ENCODE measurements at regions not wholly inside any gene's neighbourhood (a gene's known extent, or its start where the extent isn't known, plus 50 kb on each side); places are given as distances from the start of the nearest gene placed in this dataset.
"Not testable (repeated sequence)": the region's sequence is repeated elsewhere in the genome, so short reads cannot be mapped to it uniquely, and the experiment has no call there.

DNA sequence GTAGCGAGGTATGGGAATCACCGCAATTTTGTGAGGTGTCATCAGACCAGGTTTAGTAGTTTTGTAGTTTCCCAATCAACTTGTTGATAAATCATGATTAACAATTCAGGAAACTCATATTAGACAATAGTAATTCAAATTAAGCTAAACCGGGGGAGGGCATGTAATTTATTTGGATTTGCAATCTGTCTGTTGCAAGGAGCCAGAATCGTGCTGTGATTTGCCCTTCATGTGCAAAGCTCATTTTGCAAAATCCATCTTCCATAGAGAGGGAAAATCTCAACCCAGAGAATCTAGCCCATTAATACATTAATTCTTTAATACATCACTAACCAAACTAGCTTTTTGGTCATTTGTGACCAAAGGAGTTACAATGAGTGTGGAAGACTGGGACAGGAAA lies 164.7 kb upstream of the TRPM3 start:
- in situ Hi-C loops (cut with HindIII; ENCODE audit: low sequenced_read_pairs), result no loop called here

DNA sequence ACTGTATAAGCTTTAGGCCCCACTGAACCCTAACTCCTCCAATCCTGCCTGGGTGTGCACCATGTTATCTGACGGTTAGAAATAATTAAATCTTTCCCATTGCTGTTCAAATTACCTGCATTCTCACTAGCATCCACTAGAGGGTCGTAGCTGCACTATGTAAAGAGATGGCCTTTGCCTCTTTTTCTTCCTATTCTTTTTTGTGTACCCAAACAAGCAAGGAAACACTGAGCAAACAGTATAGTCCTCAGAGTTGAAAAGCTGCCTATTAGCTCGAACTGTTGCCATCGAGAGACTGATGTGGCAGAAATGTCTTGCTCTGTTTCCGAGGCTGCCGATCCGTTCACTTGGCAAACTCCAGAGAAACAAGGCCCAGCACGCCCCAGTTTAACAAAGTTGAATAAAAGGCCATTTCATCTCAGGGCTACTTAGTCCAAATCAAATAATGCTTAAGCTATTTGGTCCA lies 163.8 kb upstream of the TRPM3 start:
- in situ Hi-C loops (cut with HindIII; ENCODE audit: low sequenced_read_pairs), result no loop called here

DNA sequence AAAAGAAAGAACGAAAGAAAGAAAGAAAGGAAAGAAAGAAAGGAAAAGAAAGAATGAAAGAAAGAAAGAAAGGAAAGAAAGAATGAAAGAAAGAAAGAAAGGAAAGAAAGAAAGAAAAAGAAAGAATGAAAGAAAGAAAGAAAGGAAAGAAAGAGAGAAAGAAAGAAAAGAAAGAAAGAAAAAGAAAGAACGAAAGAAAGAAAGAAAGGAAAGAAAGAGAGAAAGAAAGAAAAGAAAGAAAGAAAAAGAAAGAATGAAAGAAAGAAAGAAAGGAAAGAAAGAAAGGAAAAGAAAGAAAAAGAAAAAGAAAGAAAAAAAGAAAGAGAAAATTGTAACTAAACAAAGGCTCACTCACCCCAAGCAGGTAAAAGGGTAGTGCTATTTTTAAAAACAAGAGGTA lies 160.7 kb upstream of the TRPM3 start:
- in situ Hi-C loops (cut with HindIII; ENCODE audit: low sequenced_read_pairs), result not testable (repeated sequence)

DNA sequence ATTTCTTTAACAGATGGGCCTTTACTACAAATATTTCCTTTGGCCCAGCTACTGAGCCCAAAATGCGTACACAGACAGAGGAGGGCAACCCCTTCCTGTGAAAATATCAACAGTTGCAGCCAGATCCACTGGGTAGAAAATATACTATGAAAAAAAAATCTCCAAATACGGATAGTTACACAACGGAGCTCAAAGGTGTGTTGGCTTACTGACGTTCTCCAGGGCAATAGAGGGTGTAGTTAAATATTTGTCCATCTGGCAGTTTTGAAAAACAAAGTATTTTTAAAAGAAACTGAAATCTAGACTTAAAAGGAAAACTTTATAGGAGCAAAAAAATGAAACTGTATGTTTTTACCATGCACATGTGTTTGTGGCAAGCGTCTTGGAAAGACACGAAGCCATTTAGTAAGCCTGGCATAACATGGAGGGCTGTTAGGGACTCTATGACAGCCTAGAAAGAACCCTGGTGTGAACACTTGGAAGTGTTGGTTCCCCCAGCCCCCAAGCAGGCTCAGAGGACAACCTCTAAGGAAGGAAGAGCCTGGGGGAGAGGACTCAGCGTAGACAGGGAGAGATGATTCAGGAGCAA lies 157.8 kb upstream of the TRPM3 start:
- in situ Hi-C loops (cut with HindIII; ENCODE audit: low sequenced_read_pairs), result no loop called here

DNA sequence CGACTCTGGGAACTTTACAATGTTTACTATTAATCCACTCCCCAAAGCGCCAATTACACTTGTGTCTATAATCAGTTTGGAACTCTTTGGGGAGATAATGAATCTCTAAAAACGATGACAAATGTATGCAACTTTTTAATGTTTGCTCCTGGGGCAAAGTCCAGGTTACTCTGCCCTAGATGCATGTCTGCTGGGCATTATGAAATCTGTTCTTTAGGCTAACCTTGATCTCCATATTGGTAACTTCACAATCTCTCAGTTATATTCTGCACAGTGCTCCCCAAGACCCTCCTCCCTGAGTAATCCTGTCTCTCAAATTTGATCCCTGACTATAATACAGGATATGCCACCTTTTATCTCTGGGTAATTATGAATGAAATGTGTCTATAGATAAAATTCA lies 152.2 kb upstream of the TRPM3 start:
- in situ Hi-C loops (cut with HindIII; ENCODE audit: low sequenced_read_pairs), result loop anchor here (25.0 kb wide), 1 partner anchor 636 kb away; no protein-coding TSS in a partner anchor

DNA sequence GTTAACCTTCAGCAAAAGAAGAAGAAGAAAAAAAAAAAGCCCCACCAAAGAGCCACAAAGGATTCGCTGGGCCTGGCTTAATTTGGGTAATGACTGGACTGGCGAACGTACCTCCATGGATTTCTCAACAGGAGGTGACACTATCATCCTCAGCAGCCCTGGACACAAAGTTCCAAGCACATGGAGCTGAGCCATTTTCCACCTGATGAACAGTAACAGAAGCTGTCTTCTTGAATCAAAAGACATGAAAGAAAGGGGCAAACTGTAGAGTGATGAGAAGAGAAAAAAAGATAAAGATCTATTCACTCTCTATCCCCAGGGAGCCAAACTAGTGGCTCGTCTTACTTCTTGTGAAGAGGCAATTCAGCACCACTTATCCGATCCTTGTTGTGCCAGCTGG lies 150.2 kb upstream of the TRPM3 start:
- in situ Hi-C loops (cut with HindIII; ENCODE audit: low sequenced_read_pairs), result loop anchor here (25.0 kb wide), 1 partner anchor 634 kb away; no protein-coding TSS in a partner anchor

DNA sequence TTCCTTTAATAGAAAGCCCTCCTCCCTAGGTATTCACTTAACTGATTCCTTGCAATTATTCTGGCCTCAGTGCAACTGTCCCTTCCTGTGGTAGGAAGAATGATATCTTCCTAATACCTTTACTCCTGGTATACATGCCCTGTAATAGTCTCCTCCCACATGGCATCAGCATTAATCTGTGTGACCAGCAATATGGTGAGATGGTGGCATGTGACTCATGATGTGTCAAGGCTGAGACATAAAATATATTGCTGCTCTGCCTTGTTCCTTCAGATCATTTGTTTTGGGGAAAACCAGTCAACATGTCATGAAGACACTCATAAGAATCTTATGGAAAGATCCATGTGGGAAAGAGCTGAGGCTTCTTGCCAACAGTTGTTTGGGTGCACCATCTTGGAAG lies 149.1 kb upstream of the TRPM3 start:
- in situ Hi-C loops (cut with HindIII; ENCODE audit: low sequenced_read_pairs), result loop anchor here (25.0 kb wide), 1 partner anchor 633 kb away; no protein-coding TSS in a partner anchor

DNA sequence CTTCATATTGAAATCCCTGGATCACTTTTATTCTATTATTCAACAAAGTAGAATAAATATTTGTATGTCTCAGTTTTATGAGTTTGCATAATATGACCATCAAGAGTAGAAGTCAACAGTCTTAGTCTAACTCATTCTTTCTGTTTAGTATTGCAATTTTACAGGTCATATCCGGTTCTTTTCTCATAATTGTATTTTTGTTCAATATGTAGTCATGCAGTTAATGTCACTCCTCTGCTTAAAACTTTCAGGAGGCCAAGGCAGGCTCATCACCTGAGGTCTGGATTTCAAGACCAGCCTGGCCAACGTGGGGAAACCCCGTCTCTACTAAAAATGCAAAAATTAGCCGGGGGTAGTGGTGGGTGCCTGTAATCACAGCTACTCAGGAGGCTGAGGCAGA lies 148.4 kb upstream of the TRPM3 start:
- in situ Hi-C loops (cut with HindIII; ENCODE audit: low sequenced_read_pairs), result loop anchor here (25.0 kb wide), 1 partner anchor 633 kb away; no protein-coding TSS in a partner anchor

DNA sequence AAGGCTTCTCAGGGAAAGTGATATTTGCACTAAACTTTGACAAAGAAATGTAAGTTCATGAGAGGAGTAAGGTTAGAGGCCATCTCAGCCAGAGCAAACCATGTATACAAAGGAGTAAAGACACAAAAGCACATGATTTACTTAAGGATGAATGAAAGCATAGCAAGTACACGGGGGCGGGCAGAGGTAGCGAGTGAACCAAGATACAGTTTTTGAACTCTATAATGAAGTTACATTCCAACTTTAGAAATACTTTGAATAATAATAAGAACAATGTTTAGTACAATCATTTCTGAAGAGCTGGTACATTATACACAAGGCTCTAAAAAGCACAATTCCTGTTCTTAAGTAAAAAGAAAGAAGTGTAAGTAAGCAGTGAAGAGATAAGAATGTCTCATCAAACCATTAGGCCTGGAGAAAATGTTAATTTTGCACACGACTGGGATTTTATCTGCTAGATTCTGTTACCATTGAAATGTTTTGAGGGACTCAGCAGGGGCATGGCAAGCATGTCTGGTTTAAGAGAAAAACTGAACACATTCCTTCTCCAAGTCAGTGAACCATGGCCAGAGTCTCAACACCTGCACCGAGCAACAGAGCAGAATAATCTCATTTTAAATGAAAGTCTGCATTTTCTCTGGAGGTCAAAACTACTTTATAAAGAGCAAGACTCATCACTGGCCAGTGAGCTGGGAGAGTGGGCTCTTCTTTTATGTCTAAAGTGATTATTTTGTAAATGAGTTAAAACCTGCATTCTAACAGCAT lies 147.6 kb upstream of the TRPM3 start:
- in situ Hi-C loops (cut with HindIII; ENCODE audit: low sequenced_read_pairs), result loop anchor here (25.0 kb wide), 1 partner anchor 632 kb away; no protein-coding TSS in a partner anchor

DNA sequence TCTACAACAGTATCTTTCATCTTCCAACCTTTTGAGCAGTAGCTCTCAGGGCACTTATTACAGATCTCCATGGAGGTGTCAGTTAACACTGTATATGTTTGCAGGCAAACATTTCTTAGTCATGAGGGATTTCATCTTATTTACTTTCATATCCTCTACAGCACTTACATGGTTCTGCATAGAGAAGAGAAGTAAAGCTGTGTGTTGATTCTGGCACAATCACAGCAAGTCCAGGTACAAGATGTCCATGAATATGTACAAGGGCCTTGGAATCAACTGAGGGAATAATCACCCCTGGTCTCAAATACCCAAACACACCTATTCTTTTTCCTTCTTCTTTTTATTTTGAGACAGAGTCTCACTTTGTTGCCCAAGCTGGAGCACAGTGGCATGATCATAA lies 142.0 kb upstream of the TRPM3 start:
- in situ Hi-C loops (cut with HindIII; ENCODE audit: low sequenced_read_pairs), result loop anchor here (25.0 kb wide), 1 partner anchor 626 kb away; no protein-coding TSS in a partner anchor

DNA sequence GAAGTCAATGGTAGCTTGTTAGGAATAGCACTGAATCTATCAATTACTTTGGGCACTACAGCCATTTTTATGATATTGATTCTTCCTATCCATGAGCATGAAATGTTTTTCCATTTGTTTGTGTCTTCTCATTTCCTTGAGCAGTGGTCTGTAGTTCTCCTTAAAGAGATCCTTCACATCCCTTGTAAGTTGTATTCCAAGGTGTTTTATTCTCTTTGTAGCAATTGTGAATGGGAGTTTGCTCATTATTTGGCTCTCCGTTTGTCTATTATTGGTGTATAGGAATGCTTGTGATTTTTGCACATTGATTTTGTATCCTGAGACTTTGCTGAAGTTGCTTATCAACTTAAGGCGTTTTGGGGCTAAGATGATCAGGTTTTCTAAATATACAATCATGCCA lies 139.0 kb upstream of the TRPM3 start:
- in situ Hi-C loops (cut with HindIII; ENCODE audit: low sequenced_read_pairs), result loop anchor here (25.0 kb wide), 1 partner anchor 623 kb away; no protein-coding TSS in a partner anchor

DNA sequence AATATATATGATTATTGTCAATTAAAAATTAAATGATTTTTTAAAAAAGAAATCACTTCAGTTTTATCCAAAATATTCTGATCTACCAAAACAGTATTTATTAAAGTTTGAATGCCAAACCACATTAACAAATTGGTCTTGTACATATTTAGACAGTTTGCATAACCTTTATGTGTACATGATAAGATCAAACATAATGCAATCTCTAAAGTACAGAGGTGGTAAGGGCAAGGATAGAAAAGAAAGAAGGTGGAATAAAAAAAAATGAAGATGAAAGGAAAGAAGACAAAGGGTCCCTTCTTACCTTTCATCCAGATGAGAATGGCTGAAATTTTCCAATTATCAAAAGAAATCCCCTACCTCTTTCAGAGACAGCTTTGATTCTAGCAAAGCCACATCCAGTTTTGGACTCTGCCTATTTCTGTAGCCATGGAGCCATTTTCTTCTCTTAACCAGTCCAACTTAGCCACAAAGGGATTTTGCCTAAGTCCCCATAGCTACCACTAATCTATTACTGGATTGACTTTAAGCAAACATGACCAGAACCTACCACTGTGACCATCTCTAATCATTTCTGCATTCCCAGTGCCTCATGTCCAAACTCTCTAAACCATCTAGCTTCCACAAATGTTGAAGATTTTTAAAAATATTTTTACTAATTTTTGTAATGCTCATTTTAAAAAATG lies 133.3 kb upstream of the TRPM3 start:
- in situ Hi-C loops (cut with HindIII; ENCODE audit: low sequenced_read_pairs), result loop anchor here (25.0 kb wide), 1 partner anchor 617 kb away; no protein-coding TSS in a partner anchor

DNA sequence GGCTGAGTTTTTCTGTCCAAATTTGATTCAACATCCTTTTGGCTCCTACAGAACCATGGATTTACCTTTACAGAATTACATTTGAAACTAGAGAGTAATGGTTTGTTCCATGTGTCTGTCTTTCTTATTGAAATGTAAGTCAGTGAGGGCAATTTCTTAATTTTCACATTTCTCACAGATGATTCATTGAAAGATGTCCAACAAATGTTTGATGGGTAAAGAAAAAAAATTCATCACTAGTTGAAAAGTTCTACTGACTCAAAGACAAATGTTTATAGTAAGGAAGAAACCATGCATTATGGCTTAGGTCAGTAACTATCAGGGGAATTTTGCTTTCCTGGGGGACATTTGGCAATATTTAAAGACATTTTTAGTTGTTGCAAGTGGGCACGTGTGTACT lies 131.6 kb upstream of the TRPM3 start:
- in situ Hi-C loops (cut with HindIII; ENCODE audit: low sequenced_read_pairs), result loop anchor here (25.0 kb wide), 1 partner anchor 616 kb away; no protein-coding TSS in a partner anchor

DNA sequence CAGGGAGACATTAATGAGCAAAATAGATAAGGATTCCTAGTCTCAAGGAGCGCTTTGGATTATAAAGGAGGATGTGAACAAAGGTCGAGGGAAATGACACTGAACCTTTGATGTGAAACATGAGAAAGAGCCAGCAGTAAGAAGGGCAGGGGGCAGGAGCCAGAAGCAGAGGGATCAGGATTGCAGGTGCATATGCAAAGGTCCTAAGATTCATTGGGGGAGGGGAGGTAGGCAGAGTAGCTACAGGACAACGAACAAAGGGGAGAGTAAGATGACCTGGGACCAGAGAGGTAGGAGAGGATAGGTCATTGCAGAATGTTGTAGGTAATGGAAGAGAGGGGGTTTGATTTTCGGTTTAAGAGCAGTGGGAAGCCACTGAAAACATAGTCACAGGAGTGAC lies 129.2 kb upstream of the TRPM3 start:
- in situ Hi-C loops (cut with HindIII; ENCODE audit: low sequenced_read_pairs), result loop anchor here (25.0 kb wide), 1 partner anchor 613 kb away; no protein-coding TSS in a partner anchor

DNA sequence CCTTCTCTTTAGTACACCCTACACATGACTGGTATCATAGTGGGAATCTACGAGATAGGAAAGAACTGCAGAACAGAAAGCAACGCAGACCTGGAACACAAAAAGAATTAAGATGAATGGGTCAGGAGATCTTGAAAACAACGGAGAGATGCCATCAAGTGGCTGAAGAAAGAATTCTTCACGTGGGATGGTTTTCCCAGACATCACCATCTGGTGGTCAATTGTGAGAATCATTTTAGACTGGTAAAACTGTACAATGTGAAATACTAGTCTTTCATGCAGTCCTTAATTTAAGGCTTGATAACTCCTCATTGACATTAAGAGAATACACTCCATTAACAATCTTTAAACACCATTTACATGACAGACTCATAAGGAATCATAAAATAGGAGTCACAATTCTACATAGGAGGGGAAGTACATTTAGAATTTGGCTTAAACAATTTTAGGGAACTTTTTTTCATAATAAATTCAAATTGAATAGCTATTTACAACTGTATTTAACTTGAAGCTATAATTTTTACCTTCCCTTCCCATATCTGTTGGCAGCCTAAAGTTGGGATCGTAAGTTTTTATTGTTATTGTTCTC lies 128.4 kb upstream of the TRPM3 start:
- in situ Hi-C loops (cut with HindIII; ENCODE audit: low sequenced_read_pairs), result loop anchor here (25.0 kb wide), 1 partner anchor 613 kb away; no protein-coding TSS in a partner anchor

DNA sequence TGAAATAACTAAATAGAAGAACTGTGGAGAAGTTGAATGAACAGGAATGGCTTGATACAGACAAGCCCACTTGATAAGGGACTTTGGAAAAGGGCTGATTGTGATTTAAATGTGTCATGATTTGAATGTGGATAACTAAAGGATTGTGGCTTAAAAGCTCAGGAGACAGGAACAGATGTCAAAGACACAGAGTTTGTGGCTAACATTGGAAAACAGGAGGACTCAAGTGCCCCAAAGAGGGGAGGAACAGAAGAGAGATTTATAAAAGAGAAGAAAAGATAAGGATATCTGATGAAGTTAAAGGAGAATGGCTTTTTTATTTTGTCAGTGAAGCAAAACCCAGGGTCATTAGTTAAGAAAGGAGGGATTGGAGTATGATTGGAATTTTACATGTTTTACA lies 124.2 kb upstream of the TRPM3 start:
- in situ Hi-C loops (cut with HindIII; ENCODE audit: low sequenced_read_pairs), result no loop called here

DNA sequence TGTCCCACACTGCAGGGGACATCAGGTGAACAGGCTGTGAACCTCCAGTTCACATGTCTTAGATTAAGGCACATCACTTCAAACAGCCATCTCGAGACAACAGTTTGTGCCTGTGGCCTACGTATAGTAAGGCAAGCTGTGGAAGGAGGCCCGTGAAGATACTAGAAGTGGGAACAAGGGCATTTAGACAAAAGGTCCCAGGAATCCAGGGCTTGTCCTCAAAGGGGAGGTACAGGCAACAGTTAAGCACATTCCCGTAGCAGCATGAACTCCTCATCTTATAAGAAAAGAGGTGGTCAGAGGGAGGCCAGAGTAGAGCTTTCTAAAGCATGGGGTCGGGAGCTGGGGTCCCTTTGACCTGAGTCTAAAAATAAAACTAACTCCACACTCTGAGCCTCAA lies 122.5 kb upstream of the TRPM3 start:
- in situ Hi-C loops (cut with HindIII; ENCODE audit: low sequenced_read_pairs), result no loop called here

DNA sequence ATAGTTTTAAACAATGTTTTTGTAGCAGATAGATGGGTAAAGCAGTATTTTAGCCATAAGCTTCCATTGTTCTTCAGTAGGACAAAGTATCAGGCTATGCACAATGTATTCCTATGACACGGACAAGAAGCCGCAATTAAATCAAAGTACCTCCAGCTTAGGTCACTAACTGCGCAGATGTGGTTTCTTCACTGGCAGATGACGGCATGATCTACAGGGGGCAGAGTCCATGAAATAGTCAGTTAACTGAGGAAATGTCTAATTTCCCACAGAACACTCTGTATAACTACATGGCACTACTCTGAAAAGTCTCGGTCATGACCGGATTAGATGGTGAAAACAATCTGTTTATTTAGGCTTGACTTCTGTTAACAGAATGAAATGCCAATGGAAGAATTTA lies 120.7 kb upstream of the TRPM3 start:
- in situ Hi-C loops (cut with HindIII; ENCODE audit: low sequenced_read_pairs), result no loop called here

DNA sequence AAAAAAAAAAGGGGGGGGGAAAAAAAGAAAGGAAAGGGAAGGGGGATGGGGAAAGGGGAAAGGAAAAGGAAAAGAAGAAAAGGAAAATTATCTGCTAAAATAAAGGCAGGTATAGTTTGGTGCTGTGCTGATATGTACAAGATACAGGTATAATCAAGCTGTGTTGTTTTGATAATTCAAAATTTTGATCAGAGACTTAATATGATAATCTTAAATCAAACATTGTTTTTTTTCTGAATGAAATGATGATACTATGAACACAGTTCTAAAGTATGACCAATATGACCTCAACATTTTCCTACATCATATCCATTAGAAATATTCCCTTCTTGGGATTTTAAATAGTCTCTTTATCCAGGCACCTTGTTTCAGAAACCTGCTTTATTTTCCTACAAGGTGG lies 115.6 kb upstream of the TRPM3 start:
- in situ Hi-C loops (cut with HindIII; ENCODE audit: low sequenced_read_pairs), result no loop called here

DNA sequence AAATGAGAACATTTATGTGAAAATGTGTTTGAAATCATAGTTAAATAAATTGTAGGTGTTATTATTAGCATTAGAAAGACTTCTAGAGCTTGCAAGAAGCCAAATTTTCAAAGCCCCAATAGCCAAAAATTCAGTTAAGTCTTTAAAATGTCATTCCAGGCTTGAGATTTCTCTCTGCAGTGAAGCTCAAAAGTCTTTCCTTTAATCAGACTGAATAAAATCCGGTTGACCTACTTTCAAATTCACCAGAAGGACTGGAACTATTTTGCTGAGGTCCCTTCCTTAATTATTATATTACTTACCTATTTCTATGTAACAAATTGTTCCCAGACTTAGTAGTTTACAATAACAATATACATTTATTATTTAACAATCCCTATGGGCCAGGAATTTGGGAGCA lies 112.2 kb upstream of the TRPM3 start:
- in situ Hi-C loops (cut with HindIII; ENCODE audit: low sequenced_read_pairs), result no loop called here

DNA sequence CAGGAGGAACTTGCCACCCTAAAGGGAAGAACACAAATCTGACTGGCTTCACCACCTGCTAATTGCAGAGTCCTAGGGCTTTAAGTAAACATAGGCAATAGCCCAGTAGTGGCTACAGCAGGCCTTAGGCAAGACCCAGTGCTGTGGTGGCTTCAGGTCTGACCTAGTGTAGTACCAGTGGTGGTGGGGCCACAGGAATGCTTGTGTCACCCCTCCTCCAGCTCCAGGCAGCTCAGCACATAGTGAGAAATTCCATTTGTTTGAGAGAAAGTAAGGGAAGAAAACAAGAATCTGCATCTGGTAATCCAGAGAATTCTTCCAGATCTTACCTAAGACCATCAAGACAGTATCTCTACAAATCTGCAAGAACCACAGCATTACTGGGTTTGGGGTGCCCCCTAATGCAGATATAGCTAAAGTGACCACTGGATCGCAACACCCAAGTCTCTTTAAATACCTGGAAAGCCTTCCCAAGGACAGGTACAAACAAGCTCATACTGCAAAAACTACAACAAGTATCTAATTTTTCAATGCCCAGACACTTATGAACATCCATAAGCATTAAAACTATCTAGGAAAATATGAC lies 102.6 kb upstream of the TRPM3 start:
- in situ Hi-C loops (cut with HindIII; ENCODE audit: low sequenced_read_pairs), result no loop called here

All from endothelial cell of hepatic sinusoid (primary cell).